Kidney (tissue), 13 donors: ENCODE measurements at regions not wholly inside any gene's neighbourhood (a gene's known extent, or its start where the extent isn't known, plus 50 kb on each side); places are given as distances from the start of the nearest gene placed in this dataset.
A peak's percentile ranks its signal among the peaks of the same experiment; 100 is the strongest.

ENCODE experiments used
- DNase-seq, 5 donors: peaks; one replicate each; pipeline ENCODE4 v3.0.0-alpha.2; 2013 to 2020
- FAIRE-seq: peaks from 2 replicates; lab custom pipeline; 2012; peaks lifted over from hg19 to GRCh38; lab: Jason Lieb, UNC
- H3K27ac ChIP-seq, 2 donors: one replicate each; pipeline ENCODE4 v1.7.0; 2013; ENCODE audit warnings: low read depth in 2 of 2, low read length in 2 of 2, inconsistent platforms in 1 of 2
- H3K27me3 ChIP-seq: one replicate; pipeline ENCODE4 v1.7.1; 2013; ENCODE audit warnings: low read length, inconsistent platforms; ENCODE audit not compliant: control insufficient read depth, insufficient read depth
- H3K36me3 ChIP-seq, 3 donors: one replicate each; pipeline versions ENCODE4 v1.7.0 to v1.7.1; 2013; ENCODE audit warnings: low read length in 3 of 3, control low read depth in 1 of 3, inconsistent platforms in 1 of 3; ENCODE audit not compliant: insufficient read depth in 3 of 3, control insufficient read depth in 2 of 3
- H3K4me1 ChIP-seq, 3 donors: one replicate each; pipeline versions ENCODE4 v1.7.0 to v1.7.1; 2013; ENCODE audit warnings: low read length in 3 of 3, inconsistent platforms in 1 of 3, low read depth in 1 of 3; ENCODE audit not compliant: control insufficient read depth in 2 of 3, insufficient read depth in 2 of 3
- H3K4me3 ChIP-seq, 3 donors: one replicate each; pipeline versions ENCODE4 v1.7.0 to v1.8.1; 2013; ENCODE audit warnings: low read length in 3 of 3, control low read depth in 1 of 3, inconsistent platforms in 1 of 3
- H3K9ac ChIP-seq, 3 donors: one replicate each; pipeline versions ENCODE4 v1.7.0 to v1.7.1; 2013; ENCODE audit warnings: low read length in 3 of 3, control low read depth in 1 of 3, inconsistent platforms in 1 of 3
- H3K9me3 ChIP-seq, 3 donors: one replicate each; pipeline versions ENCODE4 v1.7.0 to v1.7.1; 2013; ENCODE audit warnings: low read length in 3 of 3, control low read depth in 1 of 3, inconsistent platforms in 1 of 3; ENCODE audit not compliant: control insufficient read depth in 2 of 3, insufficient read depth in 1 of 3
- CTCF ChIP-seq: IDR thresholded peaks from 3 replicates; pipeline ENCODE4 v1.5.1; 2012; ENCODE audit warnings: mild to moderate bottlenecking, moderate library complexity, borderline replicate concordance; ENCODE audit not compliant: insufficient read depth; ENCODE audit errors: extremely low read depth
- intact Hi-C: fragments of 100-400 bp; cut with DNase I; formaldehyde crosslinking; loops from one replicate; pipeline ENCODE4 v1.11.1; 2022
- donor health status: control.
- donor health status: control.
- donor health status: control.
- donor health status: control.
- donor health status: control.
- donor health status: DM: yes; HTN: yes; CAD: no.
- donor health status: Normal renal cell carcinoma (clear cell type).

GRCh38 chr15:38886315-38887163 is 321.9 kb upstream of the RASGRP1 start:
- no peak for DNase-seq
- Histone ChIP-seq H3K9me3 (no peaks in the 10 kb centered on the region), H3K9ac (no peak overlapping the region), H3K4me3 (no peak overlapping the region), H3K27ac (peak overlapping the region in 1 of 2 donors; percentile 18), H3K27me3 (no peaks in the 10 kb centered on the region), H3K4me1 (peaks cover 0 to 5% (median 0%) of the 10 kb centered on the region in 3 donors), H3K36me3 (no peaks in the 10 kb centered on the region)
- TF ChIP-seq CTCF = no peak
- FAIRE-seq = no peak
- intact Hi-C loops = no loop called here

DNA sequence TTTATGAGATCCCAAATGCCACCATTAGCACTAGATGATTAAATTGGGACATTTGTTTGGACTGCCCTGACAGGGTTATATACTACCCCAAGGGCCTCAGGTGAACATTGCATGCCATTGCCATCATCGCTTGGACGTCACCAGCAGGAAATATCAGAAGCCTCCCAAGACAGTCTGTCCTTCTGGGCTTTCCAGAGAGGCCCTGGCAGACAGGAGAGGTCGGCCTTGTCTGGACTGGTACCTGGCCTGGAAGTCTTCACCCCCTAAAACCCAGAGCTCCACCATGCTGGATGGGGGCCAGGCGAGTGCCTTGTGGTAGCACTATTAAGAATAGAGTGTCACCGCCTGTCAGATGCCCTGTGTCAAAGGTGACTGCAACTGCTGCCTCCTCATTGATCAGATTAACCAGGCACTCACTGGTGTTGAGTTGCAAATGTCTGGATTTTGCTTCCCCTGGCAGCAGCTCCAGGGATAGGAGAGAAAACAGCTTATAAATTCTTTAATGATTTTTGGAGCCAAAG is 324.1 kb upstream of the RASGRP1 start:
- no peaks in the 10 kb centered on the region for H3K36me3 ChIP-seq
- H3K27ac ChIP-seq = no peak overlapping the region
- intact Hi-C loops = no loop called here
- DNase-seq (no peak), FAIRE-seq (no peak)
- TF ChIP-seq CTCF = no peak
- no peak overlapping the region for H3K9ac ChIP-seq
- no peaks in the 10 kb centered on the region for H3K9me3 ChIP-seq
- no peaks in the 10 kb centered on the region for H3K27me3 ChIP-seq
- no peak overlapping the region for H3K4me3 ChIP-seq
- H3K4me1 ChIP-seq = peaks cover 4 to 5% (median 5%) of the 10 kb centered on the region in 3 donors

GRCh38 chr15:38890194-38890593 is 325.6 kb upstream of the RASGRP1 start:
- H3K27ac ChIP-seq = no peak overlapping the region
- intact Hi-C loops = no loop called here
- FAIRE-seq = no peak

More at GRCh38 chr15:38890194-38890593, 325.6 kb upstream of the RASGRP1 start:
- H3K9me3 ChIP-seq = no peaks in the 10 kb centered on the region
- peaks cover 6 to 12% (median 7%) of the 10 kb centered on the region in 3 donors for H3K4me1 ChIP-seq
- no peak for TF ChIP-seq CTCF
- H3K4me3 ChIP-seq = no peak overlapping the region
- no peaks in the 10 kb centered on the region for H3K36me3 ChIP-seq
- no peaks in the 10 kb centered on the region for H3K27me3 ChIP-seq
- H3K9ac ChIP-seq = no peak overlapping the region
- DNase-seq = no peak
